GM19395 (cell line): ENCODE measurements at regions not wholly inside any gene's neighbourhood (a gene's known extent, or its start where the extent isn't known, plus 50 kb on each side); places are given as distances from the start of the nearest gene placed in this dataset.

Experiments
- ATAC-seq: cut with Tn5 transposase; IDR thresholded peaks from one replicate; pipeline ENCODE4 v1.9.1; 2021; ENCODE audit warnings: mild to moderate bottlenecking, moderate library complexity; ENCODE audit not compliant: unreplicated experiment

- ATAC-seq: no peak
Measured at GRCh38 chr3:118541796-118542195, 492.9 kb downstream of the IGSF11 start.

DNA sequence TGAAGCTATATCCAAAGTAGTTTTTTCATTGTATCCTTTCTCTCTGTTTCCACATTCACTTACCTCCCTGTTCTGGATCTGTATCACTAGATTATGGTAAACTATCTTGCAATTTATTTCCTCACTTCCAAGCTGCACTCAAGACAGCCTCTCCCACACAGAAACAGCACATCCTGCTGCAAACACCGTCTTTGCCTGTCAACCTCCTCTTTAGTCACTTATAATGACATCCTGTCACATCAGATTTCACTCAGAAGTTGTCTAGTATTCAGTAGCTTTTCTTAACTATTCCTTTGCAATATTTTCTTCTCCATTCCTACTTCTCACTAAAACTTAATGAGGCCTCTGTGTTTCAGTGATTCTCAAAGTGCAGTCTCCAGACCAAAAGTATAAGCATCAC lies 490.8 kb downstream of the IGSF11 start:
- ATAC-seq: no peak

DNA sequence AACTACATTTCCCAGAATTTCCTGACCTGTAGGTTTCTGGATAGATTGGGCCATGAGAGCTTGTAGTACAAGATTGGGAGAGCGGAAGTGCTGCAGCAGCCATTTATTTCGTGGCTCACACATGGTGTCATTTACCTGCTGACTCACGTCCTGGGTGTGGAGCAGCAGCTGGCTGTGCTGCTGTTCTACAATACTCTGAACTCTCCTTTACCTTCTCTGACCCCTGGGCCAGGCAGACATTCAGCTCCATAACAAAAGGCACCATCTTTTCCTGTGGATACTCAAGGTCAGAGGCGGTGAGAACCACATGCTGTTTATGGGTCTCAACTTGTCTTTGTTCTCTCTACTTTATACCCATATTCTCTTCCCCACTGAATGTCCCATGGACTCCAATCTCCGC lies 490.2 kb downstream of the IGSF11 start:
- ATAC-seq: no peak

GRCh38 chr3:118548434-118548833 lies 486.2 kb downstream of the IGSF11 start:
- ATAC-seq: no peak

- no peak for ATAC-seq
Measured at GRCh38 chr3:118550122-118550521, 484.5 kb downstream of the IGSF11 start.

DNA sequence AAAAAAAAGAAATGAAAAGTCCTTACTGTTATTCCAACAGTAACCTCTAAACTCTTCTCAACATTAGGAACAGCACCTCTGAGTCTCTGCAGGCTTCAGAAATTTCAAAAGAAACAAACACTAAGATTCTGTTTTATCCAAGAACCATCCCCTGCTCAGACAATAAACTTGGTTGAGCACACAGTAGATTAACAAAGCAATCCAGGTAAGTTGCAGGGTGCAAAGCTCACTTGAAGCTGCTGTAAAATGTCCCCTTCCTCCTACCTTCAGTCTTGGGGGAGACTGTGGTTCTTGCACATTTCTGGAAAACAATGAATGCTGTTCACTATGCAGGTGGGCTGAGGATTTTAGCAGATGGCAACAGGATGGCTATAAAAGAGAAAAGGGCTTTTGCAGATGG lies 484.1 kb downstream of the IGSF11 start:
- no peak for ATAC-seq

GRCh38 chr3:118554148-118554838 lies 480.4 kb downstream of the IGSF11 start:
- no peak for ATAC-seq

GRCh38 chr3:118556983-118557382 lies 477.7 kb downstream of the IGSF11 start:
- no peak for ATAC-seq

GRCh38 chr3:118557513-118557912 lies 477.1 kb downstream of the IGSF11 start:
- ATAC-seq: no peak

- no peak for ATAC-seq
Measured at GRCh38 chr3:118559286-118559685, 475.4 kb downstream of the IGSF11 start.

DNA sequence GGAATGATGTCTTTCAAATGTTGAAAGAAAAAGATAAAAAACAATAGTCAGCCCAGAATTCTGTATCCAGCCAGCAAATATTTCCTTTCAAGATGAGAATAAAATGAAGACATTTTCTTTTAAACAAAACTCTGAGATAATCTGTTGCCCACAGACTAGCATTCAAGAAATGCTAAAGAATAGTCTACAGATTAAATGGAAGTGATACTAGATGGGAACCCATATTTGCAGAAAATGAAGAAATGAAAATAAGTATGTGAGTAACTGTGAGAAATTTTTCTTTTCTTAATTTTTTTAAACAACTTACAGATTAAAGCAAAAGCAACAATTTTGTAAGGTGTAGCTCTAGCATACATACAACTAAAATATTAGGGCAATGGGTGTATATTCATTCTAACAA lies 469.8 kb downstream of the IGSF11 start:
- ATAC-seq: no peak

- no peak for ATAC-seq
Measured at GRCh38 chr3:118573912-118574311, 460.7 kb downstream of the IGSF11 start.

- ATAC-seq: no peak
Measured at GRCh38 chr3:118577055-118577777, 457.4 kb downstream of the IGSF11 start.

GRCh38 chr3:118578559-118578958 lies 456.1 kb downstream of the IGSF11 start:
- no peak for ATAC-seq

DNA sequence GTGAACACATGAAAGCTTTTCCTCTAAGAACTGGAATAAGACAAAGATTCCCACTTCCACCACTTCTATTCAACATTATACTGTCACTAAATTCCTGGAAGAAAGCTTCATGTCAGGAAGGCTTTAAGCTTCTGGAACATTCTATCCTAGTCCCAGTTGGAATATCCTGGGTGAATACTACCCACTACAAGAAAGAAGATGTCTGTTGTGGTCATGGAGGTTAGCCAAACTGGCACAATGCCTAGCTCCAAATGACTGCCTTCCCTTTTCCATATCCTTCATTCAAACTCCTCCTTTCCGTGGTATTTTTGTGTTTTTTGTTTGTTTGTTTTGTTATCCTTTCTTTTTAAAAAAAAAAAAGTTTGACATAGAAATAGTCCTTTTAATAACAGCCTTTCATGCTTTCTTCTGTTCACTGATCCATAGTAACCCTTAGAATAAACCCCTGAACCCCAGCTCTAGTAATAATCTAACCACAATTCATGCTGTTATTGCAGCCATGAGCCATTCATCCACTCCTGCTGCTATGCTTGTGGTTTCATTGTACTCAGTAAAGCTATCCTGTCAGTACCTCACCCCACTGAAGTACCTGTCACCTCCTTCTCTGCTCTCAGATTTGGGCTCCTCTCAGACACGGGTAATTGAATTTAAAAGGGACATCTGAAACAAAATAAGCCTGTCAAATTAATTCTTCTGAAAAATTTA lies 447.5 kb downstream of the IGSF11 start:
- ATAC-seq: no peak

DNA sequence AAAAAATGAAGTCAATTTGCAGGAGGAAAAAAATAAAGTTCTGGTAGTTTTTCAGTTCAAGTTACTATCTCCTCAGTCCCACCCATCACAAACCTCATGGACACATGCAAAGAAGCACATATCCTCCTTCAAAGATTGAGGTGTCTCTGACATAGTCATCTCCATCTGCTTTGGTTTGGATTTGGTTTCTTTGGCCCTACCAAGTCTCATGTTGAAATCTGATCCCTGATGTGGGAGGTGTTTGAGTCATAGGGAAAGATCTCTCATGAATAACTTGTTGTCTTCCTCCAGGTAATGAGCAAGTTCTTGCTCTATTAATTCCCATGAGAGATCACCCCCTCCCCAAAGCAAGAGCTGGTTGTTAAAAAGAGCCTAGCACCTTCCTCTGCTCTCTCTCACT lies 446.8 kb downstream of the IGSF11 start:
- no peak for ATAC-seq

DNA sequence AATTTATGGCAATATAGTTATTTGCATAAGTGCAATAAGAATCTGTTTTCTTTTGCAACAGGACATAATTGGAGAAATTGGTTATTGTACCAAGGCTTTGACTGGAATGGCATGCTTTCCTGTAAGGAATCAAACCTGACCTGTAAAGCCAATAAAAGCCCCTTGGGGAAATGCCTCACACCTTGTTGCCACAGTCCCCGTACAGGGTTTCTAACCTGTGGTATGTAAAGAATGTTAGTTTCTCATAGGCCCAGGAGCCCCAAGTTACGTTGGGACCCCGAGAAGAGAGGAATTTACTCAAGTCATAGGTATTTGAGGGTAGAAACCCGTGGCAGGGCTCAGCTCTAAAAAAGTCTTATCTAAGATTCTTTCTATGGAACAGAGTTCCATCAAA lies 441.4 kb downstream of the IGSF11 start:
- no peak for ATAC-seq

- no peak for ATAC-seq
Measured at GRCh38 chr3:118597184-118597583, 437.5 kb downstream of the IGSF11 start.

DNA sequence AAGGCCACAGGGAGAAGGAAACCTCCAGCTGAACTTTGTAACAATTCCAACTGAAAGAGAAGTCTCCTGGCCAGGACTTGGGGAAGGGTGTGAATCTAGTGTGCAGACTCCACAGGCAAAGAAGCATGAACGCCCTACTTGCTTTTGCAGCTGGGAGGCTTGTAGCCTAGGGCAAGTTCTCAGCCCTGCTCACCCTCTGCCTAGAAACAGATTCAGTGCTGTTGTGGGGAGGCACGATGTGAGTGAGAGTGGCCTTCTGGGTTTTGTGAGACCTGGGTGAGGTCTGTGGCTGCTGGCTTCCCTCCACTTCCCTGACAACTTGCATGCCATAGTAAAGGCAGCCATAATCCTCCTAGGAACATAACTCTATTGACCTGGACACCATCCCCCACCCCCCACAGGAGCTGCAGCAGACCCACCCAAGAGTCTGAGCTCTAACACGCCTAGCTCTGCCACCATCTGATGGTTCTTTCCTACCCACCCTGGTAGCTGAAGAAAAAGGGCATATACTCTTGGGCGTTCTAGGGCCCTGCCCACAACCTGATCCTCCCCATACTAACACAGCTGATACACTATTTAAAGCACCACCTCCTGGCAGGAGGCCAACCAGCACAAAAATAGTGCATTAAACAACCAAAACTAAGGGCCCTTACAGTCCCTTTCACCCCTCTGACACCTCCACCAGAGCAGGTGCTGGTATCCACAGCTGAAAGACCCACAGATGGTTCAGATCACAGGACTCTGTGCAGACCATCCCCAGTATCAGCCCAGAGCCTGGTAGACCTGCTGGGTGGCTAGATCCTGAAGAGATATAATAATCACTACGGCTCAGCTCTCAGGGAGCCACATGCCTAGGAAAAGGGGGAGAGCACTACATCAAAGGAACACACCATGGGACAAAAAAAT lies 426.5 kb downstream of the IGSF11 start:
- ATAC-seq: no peak

DNA sequence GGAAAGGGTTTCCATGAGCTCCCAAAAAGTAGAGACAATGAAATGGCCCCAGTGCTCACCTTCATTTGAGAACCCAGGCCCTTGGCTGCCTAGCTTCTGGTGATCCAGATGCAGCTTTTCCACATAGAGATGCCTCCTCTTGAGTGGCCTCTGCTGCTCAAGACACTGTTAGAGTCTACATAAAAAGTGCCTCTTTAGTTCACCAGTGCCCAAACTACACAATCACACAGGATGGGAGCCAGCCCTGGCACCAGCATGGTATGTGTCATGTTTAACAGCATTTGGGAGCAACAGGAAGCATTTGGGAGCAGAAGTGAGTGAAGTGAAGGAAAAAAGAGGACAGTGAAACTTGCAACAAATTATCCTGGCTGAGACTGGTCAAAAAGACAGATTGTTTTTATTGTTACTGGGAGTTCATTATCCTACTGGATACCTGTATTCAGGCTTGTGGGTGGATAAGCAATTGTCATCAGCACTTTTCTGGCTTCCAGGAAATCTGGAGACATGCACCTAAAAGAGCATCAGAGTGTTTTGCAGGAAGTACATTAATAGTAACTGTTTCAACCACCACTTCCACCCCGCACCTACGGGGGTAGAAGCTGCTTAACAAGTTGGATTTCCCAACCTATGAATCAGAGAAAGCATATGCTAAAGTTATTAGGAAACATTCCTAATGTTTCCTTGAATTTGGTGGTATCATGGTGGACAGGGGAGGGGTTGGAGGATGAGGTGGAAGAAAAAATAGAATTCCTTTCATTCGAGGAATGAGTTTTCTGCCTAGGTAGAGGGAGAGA lies 416.2 kb downstream of the IGSF11 start:
- ATAC-seq: no peak
